H1 (cell line): ENCODE measurements at regions not wholly inside any gene's neighbourhood (a gene's known extent, or its start where the extent isn't known, plus 50 kb on each side); places are given as distances from the start of the nearest gene placed in this dataset.

Experiments used
- CTCF ChIA-PET: fragments of 300-600 bp; sonication (Branson Sonifier 250); formaldehyde crosslinking; loops from one replicate; lab custom pipeline; 2021; ENCODE audit not compliant: partially characterized antibody; lab: Charles Lee
- POLR2A ChIA-PET: fragments of 300-600 bp; sonication (Branson Sonifier 250); formaldehyde crosslinking; loops from one replicate; lab custom pipeline; 2021; ENCODE audit warnings: inconsistent platforms; ENCODE audit not compliant: partially characterized antibody; lab: Charles Lee
- DNase-seq, 2 experiments: peaks; one replicate each; pipeline versions ENCODE4 v3.0.0 to v3.0.0-alpha.2; 2010 to 2022; ENCODE audit warnings: low spot score in 2 of 2, low read depth in 1 of 2, mixed read lengths in 1 of 2
- FAIRE-seq: peaks from 2 replicates; lab custom pipeline; 2011; peaks lifted over from hg19 to GRCh38; lab: Jason Lieb, UNC
- H2AFZ ChIP-seq: 2 replicates; pipeline ENCODE4 v1.8.1; 2012; ENCODE audit warnings: low read length, inconsistent platforms
- H2AK5ac ChIP-seq: 2 replicates; pipeline ENCODE4 v1.6.1; 2013; ENCODE audit warnings: low read depth, low read length
- H2BK120ac ChIP-seq: replicated peaks from 2 replicates; pipeline ENCODE3; 2013; ENCODE audit warnings: low read depth, low read length, inconsistent platforms
- H2BK12ac ChIP-seq: 2 replicates; pipeline ENCODE4 v1.6.1; 2013; ENCODE audit warnings: low read depth, low read length
- H2BK15ac ChIP-seq: 2 replicates; pipeline ENCODE4 v1.6.1; 2013; ENCODE audit warnings: low read length
- H2BK20ac ChIP-seq: 2 replicates; pipeline ENCODE4 v1.6.1; 2013; ENCODE audit warnings: low read length
- H2BK5ac ChIP-seq: 2 replicates; pipeline ENCODE4 v1.6.1; 2013; ENCODE audit warnings: low read depth, low read length
- H3K14ac ChIP-seq: 2 replicates; pipeline ENCODE4 v1.6.1; 2013; ENCODE audit warnings: inconsistent platforms; ENCODE audit not compliant: insufficient read length
- H3K18ac ChIP-seq: 2 replicates; pipeline ENCODE4 v1.6.1; 2013; ENCODE audit warnings: low read length; ENCODE audit errors: extremely low read depth
- H3K23ac ChIP-seq: 2 replicates; pipeline ENCODE4 v1.6.1; 2013; ENCODE audit warnings: inconsistent platforms; ENCODE audit not compliant: insufficient read length
- H3K23me2 ChIP-seq: 2 replicates; pipeline ENCODE4 v1.6.1; 2013; ENCODE audit warnings: low read depth, low read length
- H3K27ac ChIP-seq: 2 replicates; pipeline ENCODE4 v1.6.1; 2011; ENCODE audit warnings: low read depth, low read length, inconsistent platforms
- H3K27me3 ChIP-seq, 4 experiments: replicated peaks in 1 of 4; 1 replicate in 1 of 4; 2 replicates in 3 of 4; pipeline versions ENCODE4 v1.6.1 to v1.8.1; 2011 to 2013; ENCODE audit warnings: low read length in 3 of 4, mild to moderate bottlenecking in 3 of 4, inconsistent platforms in 2 of 4, mixed read lengths in 2 of 4, moderate library complexity in 1 of 4; ENCODE audit not compliant: control insufficient read depth in 3 of 4, insufficient read depth in 3 of 4; ENCODE audit errors: extremely low read depth in 1 of 4
- H3K36me3 ChIP-seq, 4 experiments: 2 replicates each; pipeline versions ENCODE4 v1.6.1 to v1.8.1; 2011 to 2013; ENCODE audit warnings: mild to moderate bottlenecking in 4 of 4, low read length in 3 of 4, moderate library complexity in 2 of 4, control low read depth in 1 of 4, inconsistent platforms in 1 of 4; ENCODE audit not compliant: insufficient read depth in 4 of 4, control insufficient read depth in 2 of 4
- H3K4ac ChIP-seq: replicated peaks from 2 replicates; pipeline ENCODE3; 2013; ENCODE audit warnings: low read length, low read depth, mixed read lengths, inconsistent platforms; ENCODE audit not compliant: insufficient read length
- H3K4me1 ChIP-seq, 4 experiments: replicated peaks in 1 of 4; 1 replicate in 1 of 4; 2 replicates in 3 of 4; pipeline versions ENCODE4 v1.6.1 to v1.8.1; 2011 to 2013; ENCODE audit warnings: low read length in 3 of 4, inconsistent platforms in 2 of 4, mixed read lengths in 1 of 4; ENCODE audit not compliant: insufficient read depth in 4 of 4, control insufficient read depth in 3 of 4
- H3K4me2 ChIP-seq, 2 experiments: 2 replicates each; pipeline versions ENCODE4 v1.6.1 to v1.8.1; 2011 to 2013; ENCODE audit warnings: low read depth in 2 of 2, low read length in 2 of 2, control low read depth in 1 of 2, inconsistent platforms in 1 of 2, mild to moderate bottlenecking in 1 of 2; ENCODE audit not compliant: insufficient read depth in 1 of 2
- H3K4me3 ChIP-seq, 4 experiments: fragments of 200-600, 300-600 bp in 1 of 4; sonication (generic), shearing (Covaris generic), sonication (Bioruptor Twin) in 1 of 4; 2 replicates each; pipeline versions ENCODE4 v1.5.1 to v1.8.1; 2011 to 2016; ENCODE audit warnings: low read length in 4 of 4, low read depth in 3 of 4, control low read depth in 2 of 4, inconsistent platforms in 2 of 4, mild to moderate bottlenecking in 2 of 4, mixed read lengths in 1 of 4, moderate library complexity in 1 of 4; ENCODE audit not compliant: insufficient read depth in 2 of 4; ENCODE audit errors: extremely low read depth in 1 of 4
- H3K56ac ChIP-seq: replicated peaks from 2 replicates; pipeline ENCODE3; 2013; ENCODE audit warnings: low read depth, mild to moderate bottlenecking, mixed read lengths, low read length, inconsistent platforms; ENCODE audit not compliant: insufficient read length
- H3K79me1 ChIP-seq: 2 replicates; pipeline ENCODE4 v1.6.1; 2013; ENCODE audit warnings: low read depth, low read length, control low read depth
- H3K79me2 ChIP-seq, 2 experiments: 2 replicates each; pipeline versions ENCODE4 v1.6.1 to v1.8.1; 2012 to 2013; ENCODE audit warnings: low read length in 2 of 2, mild to moderate bottlenecking in 2 of 2, inconsistent platforms in 1 of 2; ENCODE audit not compliant: insufficient read depth in 2 of 2, control insufficient read depth in 1 of 2
- H3K9ac ChIP-seq, 4 experiments: replicated peaks in 1 of 4; 1 replicate in 1 of 4; 2 replicates in 3 of 4; pipeline versions ENCODE4 v1.6.1 to v1.8.1; 2011 to 2013; ENCODE audit warnings: low read depth in 3 of 4, low read length in 3 of 4, control low read depth in 2 of 4, mild to moderate bottlenecking in 2 of 4, moderate library complexity in 2 of 4, inconsistent platforms in 1 of 4; ENCODE audit errors: extremely low read depth in 1 of 4
- H3K9me3 ChIP-seq, 2 experiments: 2 replicates each; pipeline versions ENCODE4 v1.6.1 to v1.8.1; 2012 to 2013; ENCODE audit warnings: mild to moderate bottlenecking in 2 of 2, moderate library complexity in 2 of 2, control low read depth in 1 of 2, inconsistent platforms in 1 of 2, low read depth in 1 of 2, low read length in 1 of 2, mixed read lengths in 1 of 2; ENCODE audit not compliant: insufficient read depth in 2 of 2
- H4K20me1 ChIP-seq, 2 experiments: replicated peaks in 1 of 2; 2 replicates each; pipeline versions ENCODE3 to v1.8.1; 2011 to 2013; ENCODE audit warnings: inconsistent platforms in 2 of 2, low read length in 2 of 2, mild to moderate bottlenecking in 1 of 2; ENCODE audit not compliant: insufficient read depth in 2 of 2, control insufficient read depth in 1 of 2
- H4K5ac ChIP-seq: 2 replicates; pipeline ENCODE4 v1.6.1; 2013; ENCODE audit warnings: low read length, low read depth, mixed read lengths, inconsistent platforms; ENCODE audit not compliant: insufficient read length
- H4K8ac ChIP-seq: 2 replicates; pipeline ENCODE4 v1.8.0; 2013; ENCODE audit warnings: mild to moderate bottlenecking, moderate library complexity, low read length, inconsistent platforms; ENCODE audit not compliant: insufficient read depth; ENCODE audit errors: extremely low read depth
- H4K91ac ChIP-seq: replicated peaks from 2 replicates; pipeline ENCODE3; 2013; ENCODE audit warnings: low read length, mixed read lengths, inconsistent platforms; ENCODE audit not compliant: insufficient read length
- BRCA1 ChIP-seq: IDR thresholded peaks from 2 replicates; pipeline ENCODE4 v1.6.1; 2012; ENCODE audit warnings: low read depth, low read length, improper control_type of control experiment
- CEBPB ChIP-seq: IDR thresholded peaks from 2 replicates; pipeline ENCODE4 v1.6.1; 2012; ENCODE audit warnings: low read depth, low read length
- EZH2 ChIP-seq: fragments of 200-600 bp; sonication (generic); IDR thresholded peaks from 2 replicates; pipeline ENCODE4 v1.7.1; 2012; ENCODE audit warnings: low read depth, mild to moderate bottlenecking, moderate library complexity, low read length, inconsistent platforms; ENCODE audit not compliant: severe bottlenecking
- FOSL1 ChIP-seq: IDR thresholded peaks from 2 replicates; pipeline ENCODE4 v1.6.1; 2011; ENCODE audit warnings: mild to moderate bottlenecking, low read depth, low read length, moderate library complexity; ENCODE audit not compliant: insufficient read depth
- POLR2AphosphoS5 ChIP-seq: IDR thresholded peaks from 2 replicates; pipeline ENCODE4 v1.6.1; 2011; ENCODE audit warnings: low read depth, low read length
- RFX5 ChIP-seq: IDR thresholded peaks from 2 replicates; pipeline ENCODE4 v1.6.1; 2011; ENCODE audit warnings: low read depth, low read length, improper control_type of control experiment, borderline replicate concordance
- SIN3A ChIP-seq, 2 experiments: IDR thresholded peaks in 1 of 2; conservative IDR thresholded peaks in 1 of 2; 2 replicates each; pipeline ENCODE4 v1.6.1; 2011 to 2012; ENCODE audit warnings: low read length in 2 of 2, improper control_type of control experiment in 1 of 2, low read depth in 1 of 2, mild to moderate bottlenecking in 1 of 2
- SRF ChIP-seq: IDR thresholded peaks from 2 replicates; pipeline ENCODE4 v1.6.1; 2011; ENCODE audit warnings: mild to moderate bottlenecking, low read depth, low read length, moderate library complexity
- ZNF274 ChIP-seq: IDR thresholded peaks from 2 replicates; pipeline ENCODE4 v1.7.0; 2012; ENCODE audit warnings: low read length, borderline replicate concordance; ENCODE audit errors: extremely low read depth
- WGBS, 2 experiments: shearing (Covaris generic) in 1 of 2; methylation state at CpG; one replicate each; pipeline versions ENCODE4 v1.1.6 to v1.1.7; 2013 to 2015; ENCODE audit warnings: low lambda C conversion rate in 2 of 2, mixed read lengths in 2 of 2, inconsistent platforms in 1 of 2, low coverage in 1 of 2, missing lambda C conversion rate in 1 of 2; ENCODE audit not compliant: insufficient replicate concordance in 2 of 2, insufficient coverage in 1 of 2, insufficient read length in 1 of 2; ENCODE audit errors: extremely low coverage in 1 of 2, missing lambda C conversion rate in 1 of 2; 5-methylcytosine and 5-hydroxymethylcytosine counted together
- TF ChIP-seq, protein P1 (sequence below): IDR thresholded peaks from 2 replicates; pipeline ENCODE4 v1.6.1; 2011; ENCODE audit warnings: low read depth, mild to moderate bottlenecking, low read length; ENCODE audit not compliant: insufficient read depth

DNA sequence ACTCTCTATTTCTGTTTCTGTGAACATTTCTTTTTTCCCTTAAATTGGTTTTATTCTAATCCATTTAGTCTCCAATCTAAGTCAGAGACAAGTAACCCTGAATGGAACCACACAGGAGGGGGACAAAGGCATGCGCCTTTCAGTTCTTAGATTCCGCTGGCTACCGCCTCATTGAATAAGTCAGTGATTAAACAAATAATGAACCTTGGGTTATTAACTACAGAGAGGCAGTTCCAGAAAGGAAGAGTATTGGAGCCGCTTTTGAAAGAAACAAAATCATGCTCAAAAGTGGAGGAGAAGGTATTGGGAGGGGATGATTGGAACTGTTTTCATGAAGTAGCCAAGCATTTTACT, 459.8 kb upstream of the DAB1 start:
- no peak overlapping the region for H4K5ac ChIP-seq
- H3K27me3 ChIP-seq = no peaks in the 10 kb centered on the region
- no peaks in the 10 kb centered on the region for H3K36me3 ChIP-seq
- TF ChIP-seq, protein P1, sequence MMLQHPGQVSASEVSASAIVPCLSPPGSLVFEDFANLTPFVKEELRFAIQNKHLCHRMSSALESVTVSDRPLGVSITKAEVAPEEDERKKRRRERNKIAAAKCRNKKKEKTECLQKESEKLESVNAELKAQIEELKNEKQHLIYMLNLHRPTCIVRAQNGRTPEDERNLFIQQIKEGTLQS = no peak
- TF ChIP-seq RFX5 (no peak), SRF (no peak), POLR2AphosphoS5 (no peak), BRCA1 (no peak), ZNF274 (no peak), CEBPB (no peak), SIN3A (conservative IDR thresholded peaks at IDR 0.05 in 1 of 2, IDR thresholded peaks at IDR 0.05 in 1 of 2; ENCODE audit: low read depth in 1 of 2, low read length in 2 of 2) (no peak), EZH2 (no peak), FOSL1 (no peak)
- H2BK5ac ChIP-seq = no peak overlapping the region
- no peak overlapping the region for H2AK5ac ChIP-seq
- H3K23ac ChIP-seq = no peak overlapping the region
- no peak overlapping the region for H2AFZ ChIP-seq
- no peaks in the 10 kb centered on the region for H3K4me1 ChIP-seq
- no peak overlapping the region for H2BK12ac ChIP-seq
- ChIA-PET POLR2A (no interaction called here), CTCF (no interaction called here)
- DNase-seq (no peak), FAIRE-seq (no peak)
- no peak overlapping the region for H3K56ac ChIP-seq
- H3K4ac ChIP-seq = no peak overlapping the region
- no peak overlapping the region for H3K4me3 ChIP-seq
- WGBS, 2 experiments = 91% methylated on average over 4 of the region's 4 CpGs; no CpG with 5 or more reads in 1 of the 2 experiments
- no peak overlapping the region for H2BK20ac ChIP-seq
- no peaks in the 10 kb centered on the region for H3K9me3 ChIP-seq
- no peak overlapping the region for H4K8ac ChIP-seq
- no peaks in the 10 kb centered on the region for H4K20me1 ChIP-seq
- H3K79me2 ChIP-seq = no peaks in the 10 kb centered on the region; a peak in 1 of 4 replicates
- H3K14ac ChIP-seq = no peak overlapping the region
- no peak overlapping the region for H3K9ac ChIP-seq
- H3K23me2 ChIP-seq = no peaks in the 10 kb centered on the region
- no peak overlapping the region for H2BK120ac ChIP-seq
- H3K18ac ChIP-seq = no peak overlapping the region
- H2BK15ac ChIP-seq = no peak overlapping the region
- no peak overlapping the region for H3K4me2 ChIP-seq
- H4K91ac ChIP-seq = no peak overlapping the region
- no peaks in the 10 kb centered on the region for H3K79me1 ChIP-seq
- no peak overlapping the region for H3K27ac ChIP-seq
